Jurkat, Clone E6-1 (cell line): ENCODE measurements at regions not wholly inside any gene's neighbourhood (a gene's known extent, or its start where the extent isn't known, plus 50 kb on each side); places are given as distances from the start of the nearest gene placed in this dataset.

ENCODE experiments used
- DNase-seq: peaks from one replicate; pipeline ENCODE4 v3.0.0-alpha.2; 2011; ENCODE audit warnings: low read depth, low spot score
- H3K4me3 ChIP-seq: 2 replicates; pipeline ENCODE4 v1.5.1; 2011; ENCODE audit warnings: mild to moderate bottlenecking, low read length, control low read depth, moderate library complexity

DNA sequence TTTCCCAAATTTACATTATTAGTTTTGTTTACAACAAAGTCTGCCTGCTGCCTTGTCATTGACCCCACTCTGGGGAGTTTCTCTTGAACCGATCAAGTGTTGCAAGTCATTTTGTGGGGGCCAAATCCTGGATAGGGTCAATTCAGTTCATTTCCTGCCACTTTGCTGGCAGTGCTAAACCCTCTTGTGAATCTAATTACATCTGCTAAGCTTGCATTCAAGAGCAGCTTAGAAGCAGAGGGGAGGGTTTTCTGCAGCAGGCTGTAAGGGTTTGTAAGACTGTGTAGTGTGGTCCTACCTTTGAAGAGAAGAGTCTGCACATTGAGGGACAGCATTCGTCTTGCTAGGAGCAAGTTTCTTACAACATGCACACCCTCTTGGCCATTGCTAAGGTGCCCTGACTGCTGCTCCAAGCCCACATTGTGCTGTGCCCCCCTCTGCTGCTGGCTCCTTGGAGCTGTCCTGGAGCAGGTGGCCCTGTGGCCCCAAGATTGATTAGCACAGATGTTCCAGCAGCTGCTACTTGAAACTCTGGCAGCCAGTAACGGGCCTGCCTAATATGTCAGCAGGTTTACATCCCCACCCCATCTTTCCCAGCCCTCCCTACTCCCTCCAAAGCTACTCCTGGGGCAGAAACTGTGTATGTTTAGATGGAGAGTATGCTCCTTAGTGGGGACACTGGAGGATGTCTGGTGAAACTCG lies 174.5 kb upstream of the USP9Y start:
- no peak for DNase-seq
- H3K4me3 ChIP-seq, result no peak overlapping the region

DNA sequence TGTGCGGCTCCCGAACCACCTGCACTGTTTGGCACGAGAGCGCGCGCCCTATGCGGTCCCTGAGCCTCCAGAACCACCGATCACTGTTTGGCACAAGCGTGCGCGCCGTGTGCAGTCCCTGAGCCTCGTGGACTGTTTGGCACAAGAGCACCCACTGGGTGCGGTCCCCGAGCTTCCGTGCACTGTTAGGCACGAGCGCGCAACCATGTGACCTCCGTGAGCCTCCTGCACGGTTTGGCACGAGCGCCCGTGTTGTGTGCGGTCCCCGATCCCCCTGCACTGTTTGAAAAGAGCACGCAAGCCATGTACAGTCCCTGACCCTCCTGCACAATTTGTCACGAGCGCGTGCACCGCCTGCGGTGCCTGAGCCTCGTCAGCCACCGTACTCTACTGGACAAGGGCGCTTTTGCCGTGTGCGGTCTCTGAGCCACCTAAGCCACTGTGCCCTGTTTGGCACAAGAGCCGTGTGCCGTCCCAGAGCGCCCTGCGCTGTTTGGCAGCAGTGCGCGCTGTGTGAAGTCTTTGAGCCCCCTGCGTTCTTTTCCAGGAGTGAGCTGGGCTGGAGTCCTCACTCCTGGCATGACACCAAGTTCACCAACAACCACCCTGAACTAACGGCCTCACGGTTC lies 163.7 kb upstream of the USP9Y start:
- DNase-seq, result no peak
- H3K4me3 ChIP-seq, result no peak overlapping the region

DNA sequence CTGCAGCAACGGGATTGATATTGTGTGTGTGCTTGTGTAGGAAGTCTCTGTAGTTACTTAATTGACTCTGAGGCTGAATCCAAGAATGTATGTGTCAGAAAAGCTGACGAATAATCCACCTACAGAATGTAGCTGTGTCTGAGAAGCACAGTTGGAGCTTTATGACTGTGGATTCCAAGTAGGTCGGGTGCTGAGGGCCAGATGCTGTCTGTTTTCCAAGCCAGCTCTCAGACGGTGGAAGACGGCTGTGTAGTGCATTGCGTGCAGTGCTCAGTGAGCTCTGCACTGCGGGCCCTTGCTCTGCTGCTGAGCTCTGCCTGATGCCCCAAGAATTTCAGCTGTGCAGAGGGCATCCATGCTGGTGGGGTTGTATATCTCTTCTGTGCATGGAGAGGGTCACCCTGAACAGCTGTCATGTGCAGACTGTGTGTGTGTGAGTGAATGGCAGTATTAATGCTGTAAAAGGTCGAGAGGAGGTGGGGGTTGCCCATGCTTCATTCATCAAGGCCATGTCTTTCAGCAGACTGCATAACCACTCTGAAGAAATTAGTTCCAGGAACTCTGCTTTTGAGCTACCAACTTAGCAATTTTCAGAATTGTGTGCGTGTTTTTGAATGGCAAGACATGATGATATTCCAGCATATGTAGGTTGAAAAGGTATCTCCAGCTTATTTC lies 154.1 kb upstream of the USP9Y start:
- H3K4me3 ChIP-seq, result no peak overlapping the region
- DNase-seq, result no peak

DNA sequence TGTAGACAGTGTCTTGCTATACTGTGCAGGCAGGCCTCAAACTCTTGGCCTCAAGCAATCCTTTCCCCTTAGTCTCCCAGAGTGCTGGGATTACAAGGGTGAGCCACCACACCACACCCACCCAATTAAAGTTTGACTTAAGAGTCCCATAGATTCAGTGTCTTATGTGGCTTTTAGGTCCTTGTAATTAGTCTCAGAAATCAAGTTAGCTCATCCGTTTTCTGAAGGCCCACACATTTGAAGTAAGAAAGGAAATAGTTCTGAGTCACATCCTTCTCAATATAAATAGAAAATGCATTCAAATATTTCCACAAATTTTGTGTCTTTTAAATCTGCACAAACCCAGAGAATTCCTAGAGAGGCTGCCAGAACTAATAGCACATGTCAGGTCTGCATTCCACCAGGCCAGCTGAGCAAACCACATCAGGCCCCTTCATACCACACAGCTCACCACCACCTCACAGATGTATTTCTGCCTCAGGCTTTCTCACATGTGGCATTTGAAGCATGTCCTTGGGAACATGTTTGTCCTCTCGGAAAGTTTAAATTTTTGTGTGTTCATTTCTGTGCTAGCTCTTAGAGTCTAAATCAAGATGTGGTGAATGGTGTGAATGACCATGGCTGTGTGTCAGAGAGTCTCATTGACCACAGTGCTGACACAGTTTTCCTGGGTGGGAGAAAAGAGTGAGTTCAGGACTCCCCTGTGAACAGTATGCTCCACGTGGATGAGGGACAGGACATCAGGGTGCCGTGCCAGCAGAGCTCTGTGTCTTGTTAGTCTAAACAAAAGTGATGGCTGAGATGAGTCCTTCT lies 148.4 kb upstream of the USP9Y start:
- H3K4me3 ChIP-seq, result no peak overlapping the region
- no peak for DNase-seq

DNA sequence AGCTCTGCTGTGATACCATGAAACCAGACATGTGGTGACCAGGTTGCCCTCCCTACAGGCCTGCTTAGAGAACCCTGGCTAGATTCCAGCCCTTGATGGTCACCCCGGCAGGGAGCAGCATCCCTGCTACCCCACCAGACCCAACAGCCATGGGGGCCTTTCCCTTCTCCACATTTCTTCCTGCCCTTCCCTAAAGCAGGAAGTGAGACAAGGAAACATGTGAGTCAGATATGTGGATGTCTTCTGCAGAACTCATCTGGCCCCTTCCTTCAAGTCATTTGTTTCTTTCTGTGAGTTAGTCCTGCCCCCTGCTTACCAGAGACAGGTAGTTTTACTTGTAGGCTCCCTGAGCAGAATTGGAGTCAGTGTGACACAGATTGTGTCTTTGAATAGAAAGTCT lies 147.1 kb upstream of the USP9Y start:
- no peak overlapping the region for H3K4me3 ChIP-seq
- DNase-seq, result no peak

DNA sequence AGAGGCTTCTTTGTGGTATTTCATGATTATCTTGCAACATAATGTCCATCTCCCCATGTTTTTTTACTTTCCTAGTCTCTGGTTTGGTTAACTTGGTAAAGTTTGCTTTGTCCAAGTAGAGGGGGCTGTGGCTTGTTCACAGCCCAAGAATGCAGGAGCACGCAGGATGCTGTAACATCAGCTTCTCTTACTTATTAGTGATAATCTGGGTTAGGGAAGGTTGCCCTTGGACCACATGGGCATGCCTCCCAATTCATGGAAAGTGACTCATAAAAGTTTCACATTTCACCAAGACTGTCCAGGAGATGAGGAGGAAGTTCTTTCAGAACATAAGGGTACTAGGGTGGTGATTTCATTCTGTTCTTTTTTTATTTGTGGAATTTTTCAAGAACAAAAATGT lies 146.0 kb upstream of the USP9Y start:
- no peak for DNase-seq
- no peak overlapping the region for H3K4me3 ChIP-seq

DNA sequence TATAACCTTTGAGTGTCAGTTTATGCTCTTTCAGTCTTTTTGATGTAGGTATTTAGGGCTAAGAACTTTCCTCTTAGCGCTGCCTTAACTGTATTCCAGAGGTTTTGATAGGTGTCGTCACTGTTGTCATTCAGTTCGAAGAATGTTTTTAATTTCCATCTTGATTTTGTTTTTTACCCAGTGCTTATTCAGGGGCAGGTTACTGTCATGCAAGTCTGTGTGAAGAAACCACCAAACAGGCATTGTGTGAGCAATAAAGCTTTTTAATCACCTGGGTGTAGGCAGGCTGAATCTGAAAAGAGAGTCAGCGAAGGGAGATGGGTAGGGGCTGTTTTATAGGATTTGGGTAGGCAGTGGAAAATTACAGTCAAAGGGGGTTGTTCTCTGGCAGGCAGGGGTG lies 142.0 kb upstream of the USP9Y start:
- DNase-seq, result no peak
- no peak overlapping the region for H3K4me3 ChIP-seq

DNA sequence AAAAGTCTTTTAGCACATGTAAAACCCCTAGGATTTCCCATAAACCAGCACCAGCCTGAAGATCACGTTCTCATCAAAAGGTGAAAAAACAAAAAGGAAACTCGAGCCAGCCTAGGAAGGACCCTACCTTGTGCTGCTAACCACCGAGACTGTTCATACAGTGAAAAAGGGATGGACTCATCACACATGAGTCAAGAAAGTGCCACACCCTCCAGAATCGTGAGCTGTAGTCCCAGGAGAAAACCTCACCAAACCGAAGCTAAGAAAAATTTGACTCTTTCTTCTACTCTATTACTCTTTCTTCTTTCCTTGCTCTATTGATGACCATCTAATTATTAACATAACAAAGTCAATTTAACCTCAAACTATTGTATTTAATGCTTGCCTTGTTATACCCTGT lies 124.8 kb upstream of the USP9Y start:
- no peak overlapping the region for H3K4me3 ChIP-seq
- no peak for DNase-seq

DNA sequence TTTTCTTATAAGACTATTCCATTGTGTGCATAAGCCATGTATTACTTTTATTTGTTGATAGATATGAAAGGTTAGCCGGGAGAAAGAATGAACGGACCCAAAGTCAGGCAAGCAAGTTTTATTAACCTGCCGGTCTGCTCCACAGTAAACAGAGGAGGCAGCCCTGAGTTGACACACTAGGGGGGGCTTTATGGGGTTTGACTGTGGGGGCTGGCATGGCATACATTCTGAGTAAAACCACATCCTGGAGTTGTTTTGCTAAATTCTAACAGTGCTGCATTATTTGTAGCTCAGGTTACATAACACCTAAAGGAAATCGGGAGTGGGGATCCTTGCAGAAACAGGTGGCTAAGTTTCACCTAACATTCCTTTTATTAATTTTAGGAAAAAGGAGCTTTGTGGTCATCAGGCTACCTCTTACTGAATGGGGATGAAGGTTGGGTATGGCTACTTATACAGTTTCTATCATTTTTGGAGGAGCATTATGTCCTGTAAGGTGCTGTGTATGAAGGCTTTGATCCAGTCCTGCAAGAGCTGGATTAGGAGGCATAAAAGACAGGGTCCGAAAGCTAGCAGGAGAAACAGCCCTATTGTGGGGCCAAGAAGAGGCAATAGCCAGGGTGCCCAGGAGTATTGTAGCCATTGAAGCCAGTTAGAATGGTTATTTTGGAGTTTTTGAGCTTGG lies 107.4 kb upstream of the USP9Y start:
- no peak overlapping the region for H3K4me3 ChIP-seq
- DNase-seq, result peak; percentile 34

DNA sequence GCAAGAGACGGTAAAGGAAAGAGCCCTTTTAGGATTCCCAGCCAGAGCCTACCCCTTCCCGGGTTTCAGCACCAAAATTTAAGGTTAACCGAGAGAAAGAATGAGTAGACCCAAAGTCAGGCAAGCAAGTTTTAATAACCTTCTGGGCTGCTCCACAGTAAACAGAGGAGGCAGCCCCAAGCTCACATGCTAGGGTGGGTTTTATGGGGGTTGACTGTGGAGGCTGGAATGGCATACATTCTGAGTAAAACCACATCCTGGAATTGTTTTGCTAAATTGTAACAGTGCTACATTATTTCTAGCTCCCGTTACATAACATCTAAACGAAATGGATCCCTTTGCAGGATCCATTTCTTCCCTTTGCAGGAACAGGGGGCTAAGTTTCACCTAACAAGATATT lies 102.2 kb upstream of the USP9Y start:
- H3K4me3 ChIP-seq, result no peak overlapping the region
- peak; percentile 21 for DNase-seq

DNA sequence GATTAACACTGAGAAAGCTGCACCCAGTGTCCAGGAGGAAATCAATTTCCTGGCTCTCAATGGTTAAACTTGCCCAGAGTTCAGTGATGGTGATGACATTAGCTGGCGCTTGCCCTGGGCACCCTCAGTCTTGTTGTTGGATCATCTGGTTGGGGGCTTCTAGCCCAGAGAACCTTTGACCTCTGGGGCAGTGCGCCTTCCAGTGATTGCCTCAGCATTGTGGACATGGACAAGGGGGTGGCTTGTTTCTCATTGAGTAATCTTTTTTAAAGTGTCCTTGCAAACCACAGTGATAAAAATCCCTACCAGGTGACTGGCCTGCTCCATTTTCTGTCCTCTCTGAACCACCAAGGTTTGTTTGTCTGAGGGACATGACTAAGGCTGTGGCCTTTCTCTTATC lies 95.6 kb upstream of the USP9Y start:
- H3K4me3 ChIP-seq, result no peak overlapping the region
- DNase-seq, result no peak

DNA sequence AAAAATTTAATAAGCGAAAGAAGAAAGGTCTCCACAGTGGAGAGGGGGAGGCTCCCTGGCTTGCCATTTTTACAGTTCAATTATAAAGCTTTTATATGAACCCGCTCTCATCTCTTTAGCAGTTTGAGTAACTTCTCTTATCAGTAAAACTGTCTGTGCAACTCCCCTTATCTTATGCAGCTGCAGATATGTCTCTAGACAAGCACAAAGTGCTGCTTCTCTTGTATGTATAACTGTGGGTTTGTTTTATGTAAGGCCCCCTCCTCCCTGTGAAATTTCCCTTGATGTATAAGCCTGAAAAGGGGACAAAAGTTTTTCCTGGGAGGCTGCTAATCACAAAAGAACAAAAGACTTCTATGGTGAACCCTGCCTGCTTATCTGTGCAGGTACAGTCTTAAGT lies 90.2 kb upstream of the USP9Y start:
- H3K4me3 ChIP-seq, result no peak overlapping the region
- DNase-seq, result peak; percentile 73

DNA sequence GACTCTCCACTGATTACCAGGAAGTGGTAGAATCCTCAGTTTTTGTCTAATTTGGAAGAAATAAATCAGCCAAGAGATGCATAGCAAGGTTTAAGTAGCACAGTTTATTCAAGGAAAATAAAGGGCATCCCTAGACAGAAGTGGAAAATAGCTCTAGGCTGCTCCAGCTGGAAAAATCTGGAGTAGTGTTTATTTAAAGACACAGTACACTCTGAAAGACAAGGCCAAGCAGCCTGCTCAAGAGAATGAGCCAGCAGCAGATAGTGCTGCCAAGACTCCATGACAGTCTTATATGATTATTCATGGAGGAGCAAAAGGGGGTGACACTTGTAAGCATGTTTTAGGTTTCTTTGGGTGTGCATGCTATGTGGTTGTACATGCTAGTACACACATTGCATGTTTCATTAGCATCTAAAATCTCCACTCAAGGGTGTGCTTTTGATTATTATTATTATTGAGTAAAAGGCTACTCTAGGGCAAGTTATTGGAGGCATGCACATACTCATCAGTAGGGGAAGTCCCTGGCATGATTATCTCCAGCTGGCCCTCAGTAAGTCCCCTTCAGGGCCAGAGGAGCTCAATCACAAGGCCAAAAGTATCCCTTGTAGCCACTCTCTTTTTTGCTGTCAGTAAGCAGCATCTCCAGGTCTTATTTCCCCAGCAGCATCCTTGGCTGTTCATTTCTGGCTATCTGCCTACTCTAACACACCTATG lies 85.1 kb upstream of the USP9Y start:
- no peak overlapping the region for H3K4me3 ChIP-seq
- no peak for DNase-seq

DNA sequence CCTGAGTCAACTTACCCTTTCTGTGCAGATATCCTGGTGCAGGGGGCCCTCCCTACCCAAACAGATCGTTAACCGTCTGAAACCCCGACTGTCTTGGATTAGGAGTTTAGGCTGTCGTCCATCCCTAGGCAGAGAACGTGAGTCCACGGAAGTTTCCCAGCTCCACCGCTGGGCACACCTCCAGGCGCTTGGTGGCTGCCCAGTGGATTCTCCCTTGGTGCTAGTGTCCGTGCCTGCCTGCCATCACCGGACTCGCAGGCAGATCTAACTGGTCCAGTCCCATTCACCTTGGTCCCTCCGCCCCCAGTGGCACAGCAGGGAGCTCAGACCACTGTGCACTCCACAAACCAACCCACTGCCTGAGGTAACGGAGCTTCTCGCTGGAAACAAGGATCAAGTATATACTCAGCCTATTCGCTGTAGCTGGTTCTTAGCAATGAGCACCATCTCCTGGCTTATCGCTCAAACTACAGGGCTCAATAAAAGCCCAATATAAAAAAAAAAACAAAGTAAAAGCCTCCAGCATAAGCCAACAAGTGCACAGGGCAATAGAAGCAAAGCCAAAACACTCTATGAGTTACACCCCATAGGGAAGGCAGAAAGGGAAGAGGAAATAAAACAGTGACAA lies 79.5 kb upstream of the USP9Y start:
- no peak for DNase-seq
- H3K4me3 ChIP-seq, result no peak overlapping the region

DNA sequence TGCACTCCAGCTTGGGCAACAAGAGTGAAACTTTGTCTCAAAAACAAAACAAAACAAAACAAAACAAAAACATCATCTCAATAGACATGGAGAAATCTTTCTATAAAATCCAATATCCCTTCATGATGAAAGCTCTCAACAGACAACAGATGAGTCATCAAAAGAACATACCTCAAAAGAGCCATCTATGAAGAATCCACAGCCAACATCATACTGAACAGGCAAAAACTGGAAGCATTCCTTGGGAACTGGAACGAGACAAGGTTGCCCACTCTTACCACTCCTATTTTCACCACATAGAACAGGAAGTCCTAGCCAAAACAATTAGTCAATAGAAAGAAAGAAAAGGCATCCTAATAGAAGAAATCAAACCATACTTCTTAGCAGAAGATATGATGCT lies 77.8 kb upstream of the USP9Y start:
- no peak for DNase-seq

DNA sequence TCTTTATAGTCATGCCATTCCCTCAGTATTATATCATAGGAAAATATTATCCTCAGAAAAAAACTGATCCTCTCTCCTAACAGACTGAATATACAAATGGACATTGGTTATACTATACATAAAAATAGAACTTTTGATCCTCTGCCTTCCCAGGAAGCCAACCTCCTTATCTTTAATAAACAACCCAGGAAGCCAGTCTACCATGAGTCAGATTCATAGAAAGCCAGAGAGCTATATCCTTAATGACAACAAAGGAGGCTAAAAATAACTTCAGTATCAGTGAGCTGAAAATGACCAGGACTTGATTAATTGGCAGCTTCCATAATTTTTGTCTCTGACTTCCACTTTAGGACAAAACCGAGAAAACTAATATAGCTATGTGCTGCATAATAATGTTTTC lies 58.0 kb upstream of the USP9Y start:
- no peak for DNase-seq
- H3K4me3 ChIP-seq, result no peak overlapping the region

More for the DNA sequence above, 77.8 kb upstream of the USP9Y start:
- H3K4me3 ChIP-seq, result no peak overlapping the region

DNA sequence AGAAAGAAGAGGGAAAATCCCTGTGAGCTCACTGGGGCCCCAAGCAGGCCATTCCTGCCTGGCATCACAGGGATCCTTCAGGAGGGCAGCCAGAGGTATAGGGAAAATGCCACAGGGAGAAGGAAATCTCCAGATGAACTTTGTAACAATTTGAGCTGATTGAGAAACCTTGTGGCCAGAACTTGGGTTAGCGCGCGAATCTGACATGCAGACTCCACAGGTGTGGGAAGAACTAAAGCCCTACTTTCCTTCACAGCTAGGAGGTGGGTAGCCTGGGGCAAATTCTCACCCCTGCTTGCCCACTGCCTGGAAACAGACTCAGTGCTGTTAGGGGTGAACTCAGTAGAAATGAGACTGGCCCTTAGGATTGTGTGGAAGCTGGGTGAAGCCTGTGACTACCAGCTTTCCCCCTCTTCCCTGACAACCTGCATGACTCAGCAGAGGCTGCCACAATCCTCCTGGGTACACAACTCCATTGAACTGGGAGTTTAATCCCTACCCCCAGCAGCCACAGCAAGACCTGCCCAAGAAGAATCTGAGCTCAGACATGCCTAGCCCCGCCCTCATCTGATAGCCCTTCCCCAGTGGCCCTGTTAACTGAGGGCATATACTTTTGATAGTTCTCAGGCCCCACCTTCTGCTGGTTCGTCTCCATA lies 57.2 kb upstream of the USP9Y start:
- no peak overlapping the region for H3K4me3 ChIP-seq
- no peak for DNase-seq

DNA sequence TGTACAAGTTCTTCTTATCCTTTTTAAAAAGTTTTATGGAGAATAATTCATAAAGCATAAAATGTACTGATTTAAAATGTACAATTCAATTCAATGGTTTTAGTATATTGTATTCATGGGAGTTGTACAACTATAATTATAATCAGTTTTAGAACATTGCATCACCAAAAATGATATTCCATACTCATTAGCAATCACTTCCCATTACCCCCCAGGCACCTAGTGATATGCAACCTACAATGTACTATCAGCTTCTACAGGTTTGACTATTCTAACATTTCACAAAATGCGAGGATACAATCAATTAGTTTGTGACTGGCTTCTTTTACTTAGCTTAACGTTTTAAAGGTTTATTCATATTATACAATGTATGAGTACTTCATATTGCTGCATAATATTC lies 49.9 kb upstream of the USP9Y start:
- no peak for DNase-seq

More for the DNA sequence above, 49.9 kb upstream of the USP9Y start:
- H3K4me3 ChIP-seq, result no peak overlapping the region
